Middle frontal gyrus (tissue), 1 donor: ENCODE measurements at regions not wholly inside any gene's neighbourhood (a gene's known extent, or its start where the extent isn't known, plus 50 kb on each side); places are given as distances from the start of the nearest gene placed in this dataset.

Source experiments
- DNase-seq: peaks from one replicate; pipeline ENCODE4 v3.0.0-alpha.2; 2015; ENCODE audit warnings: low spot score; ENCODE audit errors: extremely low spot score

GRCh38 chr4:151604238-151604637 lies 156.6 kb downstream of the GATB start:
- DNase-seq, result no peak

GRCh38 chr4:151605215-151605614 lies 155.6 kb downstream of the GATB start:
- DNase-seq, result no peak

- DNase-seq, result no peak
Measured at GRCh38 chr4:151606061-151606460, 154.7 kb downstream of the GATB start.

GRCh38 chr4:151610229-151610628 lies 150.6 kb downstream of the GATB start:
- no peak for DNase-seq

- no peak for DNase-seq
Measured at GRCh38 chr4:151611960-151612359, 148.8 kb downstream of the GATB start.

- no peak for DNase-seq
Measured at GRCh38 chr4:151613290-151613689, 147.5 kb downstream of the GATB start.

GRCh38 chr4:151614561-151614960 lies 146.2 kb downstream of the GATB start:
- no peak for DNase-seq

- no peak for DNase-seq
Measured at GRCh38 chr4:151618858-151619257, 141.9 kb downstream of the GATB start.

- DNase-seq, result no peak
Measured at GRCh38 chr4:151620066-151620465, 140.7 kb downstream of the GATB start.
